HCT116 (cell line): ENCODE measurements at regions not wholly inside any gene's neighbourhood (a gene's known extent, or its start where the extent isn't known, plus 50 kb on each side); places are given as distances from the start of the nearest gene placed in this dataset.

ENCODE experiments used
- CEBPB ChIP-seq: IDR thresholded peaks from 2 replicates; pipeline ENCODE4 v1.6.1; 2012; ENCODE audit warnings: low read depth
- CTCF ChIP-seq, 3 experiments: fragments of 200-600 bp in 1 of 3; sonication (generic) in 1 of 3; IDR thresholded peaks in 2 of 3; conservative IDR thresholded peaks in 1 of 3; 2 replicates each; pipeline ENCODE4 v1.5.1; 2012 to 2017; ENCODE audit warnings: low read depth in 2 of 3, low read length in 2 of 3, antibody characterized with exemption in 1 of 3, borderline replicate concordance in 1 of 3, control low read depth in 1 of 3, mild to moderate bottlenecking in 1 of 3, mixed read lengths in 1 of 3, mixed run types in 1 of 3, moderate library complexity in 1 of 3; ENCODE audit not compliant: insufficient read depth in 1 of 3
- EZH2 ChIP-seq: fragments of 200-600 bp; sonication (generic); IDR thresholded peaks from 2 replicates; pipeline ENCODE4 v1.6.1; 2017; ENCODE audit warnings: antibody characterized with exemption, mixed run types
- POLR2A ChIP-seq: IDR thresholded peaks from 2 replicates; pipeline ENCODE4 v1.7.0; 2011; ENCODE audit warnings: borderline replicate concordance; ENCODE audit not compliant: insufficient read depth, insufficient read length; ENCODE audit errors: extremely low read depth

GRCh38 chr10:31587691-31588090 lies 268.7 kb downstream of the ZEB1 start:
- no peak for TF ChIP-seq CEBPB
- TF ChIP-seq CTCF (IDR thresholded peaks at IDR 0.05 in 2 of 3, conservative IDR thresholded peaks at IDR 0.05 in 1 of 3; ENCODE audit: borderline replicate concordance in 1 of 3, insufficient read depth in 1 of 3, low read depth in 2 of 3, low read length in 2 of 3): no peak
- TF ChIP-seq POLR2A: no peak
- TF ChIP-seq EZH2: no peak
